Naive B cell (primary cell): ENCODE measurements at regions not wholly inside any gene's neighbourhood (a gene's known extent, or its start where the extent isn't known, plus 50 kb on each side); places are given as distances from the start of the nearest gene placed in this dataset.
A peak's percentile ranks its signal among the peaks of the same experiment; 100 is the strongest.

Source experiments
- ATAC-seq, 2 donors: fragments of 150-1000 bp; cut with Tn5 transposase; 2 replicates each; pipeline ENCODE4 v1.10.0; 2021; ENCODE audit warnings: low read depth in 2 of 2, mild to moderate bottlenecking in 2 of 2, moderate library complexity in 2 of 2
- DNase-seq: peaks from one replicate; pipeline ENCODE4 v3.0.0; 2022
- H3K27ac Mint-ChIP-seq, 6 donors: one replicate each; pipeline ENCODE4 v1.8.0; 2020 to 2022; ENCODE audit warnings: mild to moderate bottlenecking in 6 of 6, mixed read lengths in 6 of 6, moderate library complexity in 5 of 6, inconsistent platforms in 2 of 6
- H3K27me3 Mint-ChIP-seq, 3 donors: one replicate each; pipeline ENCODE4 v1.8.0; 2021 to 2022; ENCODE audit warnings: mixed read lengths in 3 of 3, mild to moderate bottlenecking in 1 of 3
- H3K36me3 Mint-ChIP-seq, 2 donors: one replicate each; pipeline ENCODE4 v1.8.0; 2020 to 2022; ENCODE audit warnings: mixed read lengths in 2 of 2, inconsistent platforms in 1 of 2, mild to moderate bottlenecking in 1 of 2
- H3K4me1 Mint-ChIP-seq, 3 donors: one replicate each; pipeline ENCODE4 v1.8.0; 2020 to 2022; ENCODE audit warnings: mixed read lengths in 3 of 3, inconsistent platforms in 1 of 3, mild to moderate bottlenecking in 1 of 3, moderate library complexity in 1 of 3
- H3K4me3 Mint-ChIP-seq, 8 donors: one replicate each; pipeline ENCODE4 v1.8.0; 2020 to 2022; ENCODE audit warnings: mild to moderate bottlenecking in 8 of 8, mixed read lengths in 8 of 8, moderate library complexity in 8 of 8, inconsistent platforms in 2 of 8
- H3K9me3 Mint-ChIP-seq, 7 donors: one replicate each; pipeline ENCODE4 v1.8.0; 2020 to 2022; ENCODE audit warnings: mixed read lengths in 7 of 7, mild to moderate bottlenecking in 5 of 7, inconsistent platforms in 2 of 7, moderate library complexity in 1 of 7

- H3K4me1 Mint-ChIP-seq = no peaks in the 10 kb centered on the region
- H3K27ac Mint-ChIP-seq = no peak overlapping the region
- no peak for ATAC-seq
These were observed 52.1 kb upstream of the DIPK1A start for GRCh38 chr1:93013145-93014065.

GRCh38 chr1:93014168-93014567 lies 52.9 kb upstream of the DIPK1A start:
- Mint-ChIP-seq H3K36me3 (no peaks in the 10 kb centered on the region), H3K9me3 (no peaks in the 10 kb centered on the region), H3K27me3 (peaks cover 0 to 14% (median 0%) of the 10 kb centered on the region in 3 donors), H3K4me1 (no peaks in the 10 kb centered on the region), H3K4me3 (no peak overlapping the region), H3K27ac (peak overlapping the region in 1 of 6 donors; percentile 73)
- DNase-seq (no peak), ATAC-seq (no peak)

More at GRCh38 chr1:93013145-93014065, 52.1 kb upstream of the DIPK1A start:
- Mint-ChIP-seq H3K36me3 (no peaks in the 10 kb centered on the region), H3K27me3 (peaks cover 0 to 14% (median 0%) of the 10 kb centered on the region in 3 donors), H3K9me3 (no peaks in the 10 kb centered on the region), H3K4me3 (no peak overlapping the region)
- DNase-seq = no peak

GRCh38 chr1:93015590-93015989 lies 54.3 kb upstream of the DIPK1A start:
- no peaks in the 10 kb centered on the region for H3K36me3 Mint-ChIP-seq
- peaks cover 0 to 14% (median 0%) of the 10 kb centered on the region in 3 donors for H3K27me3 Mint-ChIP-seq
- H3K9me3 Mint-ChIP-seq = no peaks in the 10 kb centered on the region
- DNase-seq = no peak
- ATAC-seq = no peak
- no peak overlapping the region for H3K4me3 Mint-ChIP-seq
- no peaks in the 10 kb centered on the region for H3K4me1 Mint-ChIP-seq
- no peak overlapping the region for H3K27ac Mint-ChIP-seq

- H3K27me3 Mint-ChIP-seq = peaks cover 0 to 14% (median 0%) of the 10 kb centered on the region in 3 donors
These were observed 54.9 kb upstream of the DIPK1A start for GRCh38 chr1:93016171-93016570.

GRCh38 chr1:93021539-93022134 lies 57.4 kb upstream of the MTF2 start:
- DNase-seq (peak; percentile 51), ATAC-seq (peak; percentile 73 to 81)
- H3K9me3 Mint-ChIP-seq = no peaks in the 10 kb centered on the region
- peaks cover 0 to 8% (median 0%) of the 10 kb centered on the region in 3 donors for H3K27me3 Mint-ChIP-seq
- H3K4me1 Mint-ChIP-seq = peaks cover 9 to 11% (median 11%) of the 10 kb centered on the region in 3 donors
- H3K36me3 Mint-ChIP-seq = no peaks in the 10 kb centered on the region
- peak overlapping the region in 4 of 8 donors; percentile 45 to 76 (median 54) for H3K4me3 Mint-ChIP-seq
- H3K27ac Mint-ChIP-seq = no peak overlapping the region

More at GRCh38 chr1:93016171-93016570, 54.9 kb upstream of the DIPK1A start:
- Mint-ChIP-seq H3K9me3 (no peaks in the 10 kb centered on the region), H3K36me3 (no peaks in the 10 kb centered on the region), H3K4me1 (no peaks in the 10 kb centered on the region), H3K4me3 (no peak overlapping the region), H3K27ac (peak overlapping the region in 1 of 6 donors; percentile 40)
- no peak for DNase-seq
- ATAC-seq = no peak

DNA sequence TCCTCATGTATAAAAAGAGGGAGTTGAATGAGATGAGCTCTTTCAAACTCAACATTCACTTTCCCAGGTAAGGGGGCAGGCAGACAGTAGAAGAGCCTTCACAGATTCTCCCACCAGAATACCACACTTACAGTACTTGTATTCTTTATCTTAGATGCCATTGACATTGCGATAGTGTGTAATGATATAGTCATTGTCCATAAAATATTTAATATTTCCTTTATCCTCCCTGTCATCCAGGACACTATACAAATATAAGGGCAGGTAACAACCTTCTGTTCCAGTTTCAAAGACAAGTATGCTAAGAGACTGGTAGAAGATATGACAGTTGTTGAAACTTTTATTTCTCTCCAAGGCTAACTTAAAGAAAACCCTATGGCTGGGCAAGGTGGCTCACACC lies 56.5 kb upstream of the MTF2 start:
- peaks cover 9 to 11% (median 11%) of the 10 kb centered on the region in 3 donors for H3K4me1 Mint-ChIP-seq
- ATAC-seq (no peak), DNase-seq (no peak)
- H3K27ac Mint-ChIP-seq = peak overlapping the region in 1 of 6 donors; percentile 26
- peak overlapping the region in 4 of 8 donors; percentile 13 to 63 (median 54) for H3K4me3 Mint-ChIP-seq
- no peaks in the 10 kb centered on the region for H3K36me3 Mint-ChIP-seq
- no peaks in the 10 kb centered on the region for H3K9me3 Mint-ChIP-seq
- peaks cover 0 to 4% (median 2%) of the 10 kb centered on the region in 3 donors for H3K27me3 Mint-ChIP-seq

DNA sequence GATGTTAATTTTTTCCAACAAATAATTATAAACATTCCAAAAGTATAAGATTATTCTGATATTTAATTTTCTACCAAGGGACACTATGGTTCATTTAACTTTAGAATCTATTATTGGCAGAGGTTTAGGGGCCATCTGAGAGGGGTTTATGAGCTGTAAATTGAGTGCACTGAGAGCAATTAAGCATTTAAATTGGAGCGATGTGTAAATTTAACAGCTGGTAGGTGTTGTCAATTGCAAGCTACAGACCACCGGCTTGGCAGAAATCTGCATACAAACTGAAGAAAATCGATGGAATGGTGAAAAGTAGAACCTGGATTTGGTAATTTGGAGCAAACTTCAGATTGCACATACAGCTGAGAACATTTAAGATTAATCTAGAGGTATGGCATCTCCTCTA lies 55.8 kb upstream of the MTF2 start:
- no peaks in the 10 kb centered on the region for H3K9me3 Mint-ChIP-seq
- H3K36me3 Mint-ChIP-seq = no peaks in the 10 kb centered on the region
- DNase-seq (no peak), ATAC-seq (no peak)
- H3K4me3 Mint-ChIP-seq = no peak overlapping the region
- H3K4me1 Mint-ChIP-seq = peaks cover 9 to 11% (median 11%) of the 10 kb centered on the region in 3 donors
- H3K27ac Mint-ChIP-seq = no peak overlapping the region
- H3K27me3 Mint-ChIP-seq = peaks cover 0 to 9% (median 0%) of the 10 kb centered on the region in 3 donors

DNA sequence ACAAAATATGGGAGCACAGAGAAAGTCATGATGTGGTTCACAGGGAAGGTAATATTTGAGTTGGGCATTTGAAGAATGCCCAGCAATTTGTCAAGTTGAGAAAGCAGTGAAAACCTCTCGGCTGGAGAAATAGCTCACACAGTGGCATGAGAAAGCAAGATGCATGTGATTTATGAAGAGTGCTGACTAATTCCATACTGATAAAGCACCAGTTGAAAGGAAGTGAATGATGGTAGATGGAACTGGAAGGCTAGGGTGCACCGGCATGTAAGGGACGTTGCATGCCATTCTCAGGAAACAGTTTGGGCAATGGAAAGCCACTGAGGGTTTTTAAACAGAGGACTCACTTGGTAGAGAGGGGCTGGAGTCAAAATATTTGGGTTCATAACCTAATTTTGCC lies 53.5 kb upstream of the MTF2 start:
- H3K4me3 Mint-ChIP-seq = no peak overlapping the region
- H3K27me3 Mint-ChIP-seq = peaks cover 0 to 9% (median 0%) of the 10 kb centered on the region in 3 donors
- no peak overlapping the region for H3K27ac Mint-ChIP-seq
- ATAC-seq (no peak), DNase-seq (no peak)
- no peaks in the 10 kb centered on the region for H3K9me3 Mint-ChIP-seq
- no peaks in the 10 kb centered on the region for H3K36me3 Mint-ChIP-seq
- H3K4me1 Mint-ChIP-seq = peaks cover 9 to 17% (median 11%) of the 10 kb centered on the region in 3 donors

DNA sequence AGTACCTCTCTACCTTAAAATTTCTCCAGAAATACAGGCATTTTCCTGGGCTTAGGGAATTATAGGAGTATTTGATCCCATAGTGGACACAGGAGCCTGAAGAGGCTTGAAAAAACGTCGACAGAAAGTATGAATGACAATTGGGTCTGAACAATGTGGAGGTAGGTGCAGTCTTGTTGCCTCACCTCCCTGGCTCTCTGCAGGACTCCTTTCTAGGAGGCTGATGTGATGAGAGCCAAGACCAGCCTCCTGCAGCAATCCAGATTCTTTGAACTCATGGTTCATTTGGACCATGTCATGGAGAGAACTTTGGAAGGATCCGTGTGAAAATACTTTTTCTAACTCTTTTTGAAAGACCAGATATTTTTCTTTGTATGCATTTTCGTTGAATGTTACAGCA lies 50.5 kb upstream of the MTF2 start:
- Mint-ChIP-seq H3K36me3 (no peaks in the 10 kb centered on the region), H3K27me3 (peaks cover 0 to 9% (median 0%) of the 10 kb centered on the region in 3 donors), H3K4me3 (no peak overlapping the region), H3K27ac (no peak overlapping the region), H3K4me1 (peaks cover 9 to 15% (median 9%) of the 10 kb centered on the region in 3 donors), H3K9me3 (no peaks in the 10 kb centered on the region)
- DNase-seq = no peak
- ATAC-seq = no peak
